WTC11 (cell line): ENCODE measurements at regions not wholly inside any gene's neighbourhood (a gene's known extent, or its start where the extent isn't known, plus 50 kb on each side); places are given as distances from the start of the nearest gene placed in this dataset.

Source experiments
- ATAC-seq: fragments of 200-7000 bp; cut with Tn5 transposase; 2 replicates; pipeline ENCODE4 v1.10.0; 2021; ENCODE audit warnings: mild to moderate bottlenecking, moderate library complexity
- CTCF ChIA-PET: fragments of 300-600 bp; sonication (Branson Sonifier 250); formaldehyde crosslinking; loops from one replicate; lab custom pipeline; 2021; ENCODE audit warnings: antibody characterized with exemption; lab: Charles Lee
- POLR2A ChIA-PET: fragments of 350-600 bp; sonication (Branson Sonifier 250); formaldehyde crosslinking; loops from one replicate; lab custom pipeline; 2021; ENCODE audit warnings: antibody characterized with exemption; lab: Charles Lee
- DNase-seq: peaks from one replicate; pipeline ENCODE4 v3.0.0; 2021; ENCODE audit warnings: low spot score
- H3K27ac Mint-ChIP-seq: 2 replicates; pipeline ENCODE4 v1.8.0; 2021; ENCODE audit warnings: mixed read lengths
- H3K27me3 Mint-ChIP-seq: 2 replicates; pipeline ENCODE4 v1.8.0; 2021; ENCODE audit warnings: low read depth, mild to moderate bottlenecking, moderate library complexity, mixed read lengths
- H3K36me3 Mint-ChIP-seq: 2 replicates; pipeline ENCODE4 v1.8.0; 2021; ENCODE audit warnings: mixed read lengths
- H3K4me1 Mint-ChIP-seq: 2 replicates; pipeline ENCODE4 v1.8.0; 2022; ENCODE audit warnings: mixed read lengths
- H3K4me3 Mint-ChIP-seq: 2 replicates; pipeline ENCODE4 v1.8.0; 2021; ENCODE audit warnings: mild to moderate bottlenecking, moderate library complexity, mixed read lengths
- H3K9me3 Mint-ChIP-seq: 2 replicates; pipeline ENCODE4 v1.8.0; 2021; ENCODE audit warnings: mixed read lengths
- ATF2 ChIP-seq: sonication (generic); formaldehyde crosslinking; IDR thresholded peaks from 2 replicates; pipeline ENCODE4 v1.8.1; 2022; ENCODE audit warnings: low read depth, missing genetic modification reagents, borderline replicate concordance
- EMX1 ChIP-seq: fragments of 250-450 bp; sonication (Bioruptor Pico); IDR thresholded peaks from 2 replicates; pipeline ENCODE4 v1.8.0; 2021; ENCODE audit warnings: mild to moderate bottlenecking
- ESRRA ChIP-seq: sonication (generic); formaldehyde crosslinking; IDR thresholded peaks from 2 replicates; pipeline ENCODE4 v1.8.1; 2022; ENCODE audit warnings: mild to moderate bottlenecking, missing genetic modification reagents, borderline replicate concordance
- GABPB1 ChIP-seq: sonication (generic); formaldehyde crosslinking; IDR thresholded peaks from 2 replicates; pipeline ENCODE4 v1.8.1; 2023; ENCODE audit warnings: mild to moderate bottlenecking, missing genetic modification reagents
- GTF2I ChIP-seq: fragments of 250-450 bp; sonication (Bioruptor Pico); conservative IDR thresholded peaks from 2 replicates; pipeline ENCODE4 v1.4.0; 2021; ENCODE audit warnings: mild to moderate bottlenecking
- HMGA2 ChIP-seq: fragments of 250-450 bp; sonication (Bioruptor Pico); IDR thresholded peaks from 2 replicates; pipeline ENCODE4 v1.4.0; 2021; ENCODE audit warnings: mild to moderate bottlenecking, moderate library complexity
- JAZF1 ChIP-seq: fragments of 250-450 bp; sonication (Bioruptor Pico); IDR thresholded peaks from 2 replicates; pipeline ENCODE4 v1.9.0; 2021; ENCODE audit warnings: moderate library complexity, mild to moderate bottlenecking, inconsistent platforms
- KAT7 ChIP-seq: sonication (generic); formaldehyde crosslinking; IDR thresholded peaks from 2 replicates; pipeline ENCODE4 v1.8.1; 2023; ENCODE audit warnings: missing genetic modification reagents, mild to moderate bottlenecking, borderline replicate concordance
- OVOL2 ChIP-seq: fragments of 250-450 bp; sonication (Bioruptor Pico); IDR thresholded peaks from 2 replicates; pipeline ENCODE4 v1.9.0; 2021; ENCODE audit warnings: mild to moderate bottlenecking, borderline replicate concordance
- RELA ChIP-seq: sonication (generic); formaldehyde crosslinking; IDR thresholded peaks from 2 replicates; pipeline ENCODE4 v1.8.1; 2022; ENCODE audit warnings: missing genetic modification reagents, mild to moderate bottlenecking, borderline replicate concordance
- SMAD4 ChIP-seq: sonication (generic); formaldehyde crosslinking; IDR thresholded peaks from 2 replicates; pipeline ENCODE4 v1.8.0; 2022; ENCODE audit warnings: mild to moderate bottlenecking, missing genetic modification reagents
- ZBTB43 ChIP-seq: sonication (generic); formaldehyde crosslinking; IDR thresholded peaks from 2 replicates; pipeline ENCODE4 v1.8.1; 2023; ENCODE audit warnings: mild to moderate bottlenecking, missing genetic modification reagents
- ZNF121 ChIP-seq: sonication (generic); formaldehyde crosslinking; IDR thresholded peaks from 2 replicates; pipeline ENCODE4 v1.8.0; 2023; ENCODE audit warnings: missing genetic modification reagents
- ZNF138 ChIP-seq: sonication (generic); formaldehyde crosslinking; conservative IDR thresholded peaks from 2 replicates; pipeline ENCODE4 v1.8.1; 2022; ENCODE audit warnings: mild to moderate bottlenecking, moderate library complexity, missing genetic modification reagents
- ZSCAN18 ChIP-seq: fragments of 250-450 bp; sonication (Bioruptor Pico); IDR thresholded peaks from 2 replicates; pipeline ENCODE4 v2.1.2; 2022; ENCODE audit warnings: mild to moderate bottlenecking, moderate library complexity
- TF ChIP-seq, protein P1 (sequence below): sonication (generic); formaldehyde crosslinking; IDR thresholded peaks from 2 replicates; pipeline ENCODE4 v1.8.0; 2022; ENCODE audit warnings: mild to moderate bottlenecking, missing genetic modification reagents
- TF ChIP-seq, protein P2 (sequence below): fragments of 200-600 bp; IDR thresholded peaks from 2 replicates; pipeline ENCODE4 v1.8.0; 2022; ENCODE audit warnings: antibody characterized with exemption
- TF ChIP-seq, protein P3 (sequence below): fragments of 250-450 bp; sonication (Bioruptor Pico); IDR thresholded peaks from 2 replicates; pipeline ENCODE4 v1.9.0; 2021; ENCODE audit warnings: mild to moderate bottlenecking
- TF ChIP-seq, protein P4 (sequence below): sonication (generic); formaldehyde crosslinking; IDR thresholded peaks from 2 replicates; pipeline ENCODE4 v1.8.1; 2022; ENCODE audit warnings: missing genetic modification reagents, borderline replicate concordance

GRCh38 chr2:139946690-139947089, 1166.5 kb upstream of the NXPH2 start:
- TF ChIP-seq, protein P1, sequence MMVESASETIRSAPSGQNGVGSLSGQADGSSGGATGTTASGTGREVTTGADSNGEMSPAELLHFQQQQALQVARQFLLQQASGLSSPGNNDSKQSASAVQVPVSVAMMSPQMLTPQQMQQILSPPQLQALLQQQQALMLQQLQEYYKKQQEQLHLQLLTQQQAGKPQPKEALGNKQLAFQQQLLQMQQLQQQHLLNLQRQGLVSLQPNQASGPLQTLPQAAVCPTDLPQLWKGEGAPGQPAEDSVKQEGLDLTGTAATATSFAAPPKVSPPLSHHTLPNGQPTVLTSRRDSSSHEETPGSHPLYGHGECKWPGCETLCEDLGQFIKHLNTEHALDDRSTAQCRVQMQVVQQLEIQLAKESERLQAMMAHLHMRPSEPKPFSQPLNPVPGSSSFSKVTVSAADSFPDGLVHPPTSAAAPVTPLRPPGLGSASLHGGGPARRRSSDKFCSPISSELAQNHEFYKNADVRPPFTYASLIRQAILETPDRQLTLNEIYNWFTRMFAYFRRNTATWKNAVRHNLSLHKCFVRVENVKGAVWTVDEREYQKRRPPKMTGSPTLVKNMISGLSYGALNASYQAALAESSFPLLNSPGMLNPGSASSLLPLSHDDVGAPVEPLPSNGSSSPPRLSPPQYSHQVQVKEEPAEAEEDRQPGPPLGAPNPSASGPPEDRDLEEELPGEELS (CRISPR knock-in tag) = no peak
- TF ChIP-seq, protein P2, sequence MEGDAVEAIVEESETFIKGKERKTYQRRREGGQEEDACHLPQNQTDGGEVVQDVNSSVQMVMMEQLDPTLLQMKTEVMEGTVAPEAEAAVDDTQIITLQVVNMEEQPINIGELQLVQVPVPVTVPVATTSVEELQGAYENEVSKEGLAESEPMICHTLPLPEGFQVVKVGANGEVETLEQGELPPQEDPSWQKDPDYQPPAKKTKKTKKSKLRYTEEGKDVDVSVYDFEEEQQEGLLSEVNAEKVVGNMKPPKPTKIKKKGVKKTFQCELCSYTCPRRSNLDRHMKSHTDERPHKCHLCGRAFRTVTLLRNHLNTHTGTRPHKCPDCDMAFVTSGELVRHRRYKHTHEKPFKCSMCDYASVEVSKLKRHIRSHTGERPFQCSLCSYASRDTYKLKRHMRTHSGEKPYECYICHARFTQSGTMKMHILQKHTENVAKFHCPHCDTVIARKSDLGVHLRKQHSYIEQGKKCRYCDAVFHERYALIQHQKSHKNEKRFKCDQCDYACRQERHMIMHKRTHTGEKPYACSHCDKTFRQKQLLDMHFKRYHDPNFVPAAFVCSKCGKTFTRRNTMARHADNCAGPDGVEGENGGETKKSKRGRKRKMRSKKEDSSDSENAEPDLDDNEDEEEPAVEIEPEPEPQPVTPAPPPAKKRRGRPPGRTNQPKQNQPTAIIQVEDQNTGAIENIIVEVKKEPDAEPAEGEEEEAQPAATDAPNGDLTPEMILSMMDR = no peak; the same call in 1 of the 2 replicates
- DNase-seq = peak; percentile 37

GRCh38 chr2:139940686-139941085, 1160.5 kb upstream of the NXPH2 start:
- no peaks in the 10 kb centered on the region for H3K4me1 Mint-ChIP-seq
- DNase-seq (no peak), ATAC-seq (no peak)
- no peak overlapping the region for H3K4me3 Mint-ChIP-seq
- POLR2A ChIA-PET = no interaction called here
- peaks cover 6% of the 10 kb centered on the region for H3K36me3 Mint-ChIP-seq
- no peaks in the 10 kb centered on the region for H3K27me3 Mint-ChIP-seq
- CTCF ChIA-PET = no interaction called here
- H3K9me3 Mint-ChIP-seq = peaks cover 20% of the 10 kb centered on the region
- H3K27ac Mint-ChIP-seq = no peak overlapping the region
- no peak for TF ChIP-seq HMGA2 (CRISPR knock-in tag)
- TF ChIP-seq SMAD4 (CRISPR knock-in tag) = no peak
- TF ChIP-seq ZSCAN18 = no peak
- TF ChIP-seq, protein P3, sequence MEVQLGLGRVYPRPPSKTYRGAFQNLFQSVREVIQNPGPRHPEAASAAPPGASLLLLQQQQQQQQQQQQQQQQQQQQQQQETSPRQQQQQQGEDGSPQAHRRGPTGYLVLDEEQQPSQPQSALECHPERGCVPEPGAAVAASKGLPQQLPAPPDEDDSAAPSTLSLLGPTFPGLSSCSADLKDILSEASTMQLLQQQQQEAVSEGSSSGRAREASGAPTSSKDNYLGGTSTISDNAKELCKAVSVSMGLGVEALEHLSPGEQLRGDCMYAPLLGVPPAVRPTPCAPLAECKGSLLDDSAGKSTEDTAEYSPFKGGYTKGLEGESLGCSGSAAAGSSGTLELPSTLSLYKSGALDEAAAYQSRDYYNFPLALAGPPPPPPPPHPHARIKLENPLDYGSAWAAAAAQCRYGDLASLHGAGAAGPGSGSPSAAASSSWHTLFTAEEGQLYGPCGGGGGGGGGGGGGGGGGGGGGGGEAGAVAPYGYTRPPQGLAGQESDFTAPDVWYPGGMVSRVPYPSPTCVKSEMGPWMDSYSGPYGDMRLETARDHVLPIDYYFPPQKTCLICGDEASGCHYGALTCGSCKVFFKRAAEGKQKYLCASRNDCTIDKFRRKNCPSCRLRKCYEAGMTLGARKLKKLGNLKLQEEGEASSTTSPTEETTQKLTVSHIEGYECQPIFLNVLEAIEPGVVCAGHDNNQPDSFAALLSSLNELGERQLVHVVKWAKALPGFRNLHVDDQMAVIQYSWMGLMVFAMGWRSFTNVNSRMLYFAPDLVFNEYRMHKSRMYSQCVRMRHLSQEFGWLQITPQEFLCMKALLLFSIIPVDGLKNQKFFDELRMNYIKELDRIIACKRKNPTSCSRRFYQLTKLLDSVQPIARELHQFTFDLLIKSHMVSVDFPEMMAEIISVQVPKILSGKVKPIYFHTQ (CRISPR knock-in tag) = no peak
- no peak for TF ChIP-seq EMX1
- TF ChIP-seq, protein P4, sequence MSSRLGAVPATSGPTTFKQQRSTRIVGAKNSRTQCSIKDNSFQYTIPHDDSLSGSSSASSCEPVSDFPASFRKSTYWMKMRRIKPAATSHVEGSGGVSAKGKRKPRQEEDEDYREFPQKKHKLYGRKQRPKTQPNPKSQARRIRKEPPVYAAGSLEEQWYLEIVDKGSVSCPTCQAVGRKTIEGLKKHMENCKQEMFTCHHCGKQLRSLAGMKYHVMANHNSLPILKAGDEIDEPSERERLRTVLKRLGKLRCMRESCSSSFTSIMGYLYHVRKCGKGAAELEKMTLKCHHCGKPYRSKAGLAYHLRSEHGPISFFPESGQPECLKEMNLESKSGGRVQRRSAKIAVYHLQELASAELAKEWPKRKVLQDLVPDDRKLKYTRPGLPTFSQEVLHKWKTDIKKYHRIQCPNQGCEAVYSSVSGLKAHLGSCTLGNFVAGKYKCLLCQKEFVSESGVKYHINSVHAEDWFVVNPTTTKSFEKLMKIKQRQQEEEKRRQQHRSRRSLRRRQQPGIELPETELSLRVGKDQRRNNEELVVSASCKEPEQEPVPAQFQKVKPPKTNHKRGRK (CRISPR knock-in tag) = no peak
- TF ChIP-seq ATF2 (CRISPR knock-in tag) = no peak
- no peak for TF ChIP-seq GTF2I (CRISPR knock-in tag)
- no peak for TF ChIP-seq KAT7 (CRISPR knock-in tag)
- no peak for TF ChIP-seq JAZF1
- TF ChIP-seq, protein P2 = no peak
- no peak for TF ChIP-seq ZNF138 (CRISPR knock-in tag)
- TF ChIP-seq OVOL2 (CRISPR knock-in tag) = no peak
- no peak for TF ChIP-seq ZNF121 (CRISPR knock-in tag)
- no peak for TF ChIP-seq RELA (CRISPR knock-in tag)
- TF ChIP-seq GABPB1 (CRISPR knock-in tag) = no peak
- TF ChIP-seq ZBTB43 (CRISPR knock-in tag) = no peak
- no peak for TF ChIP-seq ESRRA (CRISPR knock-in tag)

More at GRCh38 chr2:139946690-139947089, 1166.5 kb upstream of the NXPH2 start:
- ChIA-PET POLR2A (no interaction called here), CTCF (interaction anchor here (1.3 kb wide), 1 partner anchor 468 kb away, joined by 5 read pairs; no protein-coding TSS in a partner anchor)
- H3K36me3 Mint-ChIP-seq = no peaks in the 10 kb centered on the region
- H3K9me3 Mint-ChIP-seq = no peaks in the 10 kb centered on the region
- no peaks in the 10 kb centered on the region for H3K27me3 Mint-ChIP-seq
- peaks cover 11% of the 10 kb centered on the region for H3K4me1 Mint-ChIP-seq
- no peak overlapping the region for H3K4me3 Mint-ChIP-seq
- peak; percentile 67 for ATAC-seq
- H3K27ac Mint-ChIP-seq = no peak overlapping the region
